SU-DHL-6 (cell line): ENCODE measurements at regions not wholly inside any gene's neighbourhood (a gene's known extent, or its start where the extent isn't known, plus 50 kb on each side); places are given as distances from the start of the nearest gene placed in this dataset.
"Not testable (repeated sequence)": the region's sequence is repeated elsewhere in the genome, so short reads cannot be mapped to it uniquely, and the experiment has no call there.

Experiments used
- H2AFZ ChIP-seq: fragments of 200-600 bp; sonication (generic); 2 replicates; pipeline ENCODE4 v1.6.1; 2014; ENCODE audit warnings: low read depth, mild to moderate bottlenecking, moderate library complexity, mixed read lengths, antibody characterized with exemption, low read length; ENCODE audit not compliant: severe bottlenecking
- H3F3A ChIP-seq: fragments of 200-600 bp; shearing (Covaris generic); 2 replicates; pipeline ENCODE4 v1.6.0; 2016; ENCODE audit warnings: antibody characterized with exemption, mild to moderate bottlenecking; ENCODE audit not compliant: insufficient read depth
- H3K27ac ChIP-seq: fragments of 200-600 bp; sonication (generic); 2 replicates; pipeline ENCODE4 v1.5.1; 2016; ENCODE audit warnings: low read depth, mild to moderate bottlenecking, low read length, moderate library complexity, mixed read lengths
- H3K27me3 ChIP-seq: fragments of 200-600 bp; sonication (generic), shearing (Covaris generic); 2 replicates; pipeline ENCODE4 v1.6.0; 2014; ENCODE audit warnings: mild to moderate bottlenecking, low read length
- H3K36me3 ChIP-seq: fragments of 200-600 bp; sonication (generic); 2 replicates; pipeline ENCODE4 v1.6.1; 2014; ENCODE audit warnings: mild to moderate bottlenecking, low read length, mixed read lengths
- H3K4me2 ChIP-seq: fragments of 300-600, 200-600 bp; shearing (Covaris generic), sonication (generic); 2 replicates; pipeline ENCODE4 v1.6.0; 2014; ENCODE audit warnings: low read length, low read depth, mild to moderate bottlenecking; ENCODE audit not compliant: poor library complexity, severe bottlenecking
- H3K4me3 ChIP-seq: fragments of 200-600 bp; sonication (generic); 2 replicates; pipeline ENCODE4 v1.5.1; 2014; ENCODE audit warnings: antibody characterized with exemption, low read length, mild to moderate bottlenecking, mixed read lengths; ENCODE audit not compliant: insufficient read depth, poor library complexity, severe bottlenecking
- H3K79me2 ChIP-seq: fragments of 200-600 bp; sonication (generic); 2 replicates; pipeline ENCODE4 v1.6.1; 2014; ENCODE audit warnings: mild to moderate bottlenecking, low read length, moderate library complexity; ENCODE audit not compliant: insufficient read depth
- H3K9ac ChIP-seq: fragments of 200-600 bp; sonication (generic); 2 replicates; pipeline ENCODE4 v1.7.0; 2014; ENCODE audit warnings: mild to moderate bottlenecking, low read length
- H3K9me2 ChIP-seq: fragments of 200-600 bp; sonication (generic); replicated peaks from 2 replicates; pipeline ENCODE4 v1.6.1; 2014; ENCODE audit warnings: low read length; ENCODE audit not compliant: insufficient read depth
- H3K9me3 ChIP-seq: fragments of 200-600 bp; sonication (generic); 2 replicates; pipeline ENCODE4 v1.6.1; 2014; ENCODE audit warnings: low read length, mixed read lengths; ENCODE audit not compliant: insufficient read depth
- H4K20me1 ChIP-seq: fragments of 200-600 bp; sonication (generic); 2 replicates; pipeline ENCODE4 v1.6.1; 2014; ENCODE audit warnings: low read depth, mild to moderate bottlenecking, antibody characterized with exemption, low read length, moderate library complexity, mixed read lengths
- EZH2phosphoT487 ChIP-seq: fragments of 200-600 bp; sonication (generic), shearing (Covaris generic); conservative IDR thresholded peaks from 2 replicates; pipeline ENCODE4 v1.6.1; 2018; ENCODE audit warnings: mild to moderate bottlenecking, antibody characterized with exemption, low read length, moderate library complexity, mixed read lengths
- TF ChIP-seq, protein P1 (sequence below): fragments of 200-600 bp; sonication (generic); IDR thresholded peaks from one replicate; pipeline ENCODE4 v1.5.1; 2017; ENCODE audit warnings: antibody characterized with exemption, mild to moderate bottlenecking, low read length, moderate library complexity; ENCODE audit not compliant: insufficient read depth, poor library complexity, severe bottlenecking

DNA sequence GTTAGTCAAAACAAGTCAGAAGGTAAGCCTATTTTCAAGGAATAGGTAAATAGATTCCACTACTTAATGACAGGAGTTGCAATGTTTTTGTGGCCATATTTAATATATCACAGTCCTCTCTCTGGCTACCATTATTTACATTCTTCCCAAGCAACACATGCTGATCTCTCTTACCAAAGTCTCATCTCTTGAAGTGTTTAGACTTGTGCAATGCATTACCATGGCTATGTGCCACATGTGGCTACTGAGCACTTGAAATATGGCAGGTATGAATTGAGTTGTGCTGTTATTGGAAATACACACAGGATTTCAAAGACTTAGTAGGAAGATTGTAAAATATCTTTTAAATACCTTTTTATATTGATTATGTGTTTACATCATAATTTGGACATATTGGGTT, 262.4 kb upstream of the PDE3A start:
- H3K27ac ChIP-seq = no peak overlapping the region
- H4K20me1 ChIP-seq = no peaks in the 10 kb centered on the region
- H2AFZ ChIP-seq = no peak overlapping the region
- H3F3A ChIP-seq = no peaks in the 10 kb centered on the region
- no peak overlapping the region for H3K9ac ChIP-seq
- H3K79me2 ChIP-seq = no peaks in the 10 kb centered on the region
- TF ChIP-seq EZH2phosphoT487 = no peak
- TF ChIP-seq, protein P1, sequence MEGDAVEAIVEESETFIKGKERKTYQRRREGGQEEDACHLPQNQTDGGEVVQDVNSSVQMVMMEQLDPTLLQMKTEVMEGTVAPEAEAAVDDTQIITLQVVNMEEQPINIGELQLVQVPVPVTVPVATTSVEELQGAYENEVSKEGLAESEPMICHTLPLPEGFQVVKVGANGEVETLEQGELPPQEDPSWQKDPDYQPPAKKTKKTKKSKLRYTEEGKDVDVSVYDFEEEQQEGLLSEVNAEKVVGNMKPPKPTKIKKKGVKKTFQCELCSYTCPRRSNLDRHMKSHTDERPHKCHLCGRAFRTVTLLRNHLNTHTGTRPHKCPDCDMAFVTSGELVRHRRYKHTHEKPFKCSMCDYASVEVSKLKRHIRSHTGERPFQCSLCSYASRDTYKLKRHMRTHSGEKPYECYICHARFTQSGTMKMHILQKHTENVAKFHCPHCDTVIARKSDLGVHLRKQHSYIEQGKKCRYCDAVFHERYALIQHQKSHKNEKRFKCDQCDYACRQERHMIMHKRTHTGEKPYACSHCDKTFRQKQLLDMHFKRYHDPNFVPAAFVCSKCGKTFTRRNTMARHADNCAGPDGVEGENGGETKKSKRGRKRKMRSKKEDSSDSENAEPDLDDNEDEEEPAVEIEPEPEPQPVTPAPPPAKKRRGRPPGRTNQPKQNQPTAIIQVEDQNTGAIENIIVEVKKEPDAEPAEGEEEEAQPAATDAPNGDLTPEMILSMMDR = no peak
- H3K4me3 ChIP-seq = no peak overlapping the region
- no peaks in the 10 kb centered on the region for H3K36me3 ChIP-seq
- H3K4me2 ChIP-seq = no peak overlapping the region
- no peaks in the 10 kb centered on the region for H3K9me2 ChIP-seq
- H3K27me3 ChIP-seq = no peaks in the 10 kb centered on the region
- H3K9me3 ChIP-seq = no peaks in the 10 kb centered on the region

DNA sequence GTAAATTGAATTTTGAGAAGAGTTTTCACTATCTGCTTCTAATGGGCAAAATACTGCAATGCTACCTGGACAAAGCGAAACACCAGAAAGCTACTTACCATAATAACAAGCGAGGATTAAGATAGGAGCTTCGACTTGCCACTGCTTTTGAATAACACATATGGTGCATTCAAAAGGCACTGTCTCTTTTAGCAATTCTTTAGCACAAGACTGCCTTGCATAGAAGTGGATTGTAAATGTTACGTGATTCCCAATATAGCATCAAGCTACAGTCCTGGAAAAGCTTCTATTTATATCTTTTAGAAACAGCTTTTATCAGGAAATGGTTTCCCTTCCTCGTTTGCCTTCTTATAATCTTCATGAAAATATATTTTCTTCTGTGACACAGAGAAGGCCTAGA, 258.7 kb upstream of the PDE3A start:
- H3K9me2 ChIP-seq = no peaks in the 10 kb centered on the region
- no peak for TF ChIP-seq EZH2phosphoT487
- TF ChIP-seq, protein P1 = no peak
- H3K36me3 ChIP-seq = no peaks in the 10 kb centered on the region
- H4K20me1 ChIP-seq = no peaks in the 10 kb centered on the region
- no peak overlapping the region for H3K4me3 ChIP-seq
- H3K9ac ChIP-seq = no peak overlapping the region
- H2AFZ ChIP-seq = no peak overlapping the region
- no peaks in the 10 kb centered on the region for H3K27me3 ChIP-seq
- no peaks in the 10 kb centered on the region for H3K9me3 ChIP-seq
- no peak overlapping the region for H3K27ac ChIP-seq
- no peaks in the 10 kb centered on the region for H3F3A ChIP-seq
- no peaks in the 10 kb centered on the region for H3K79me2 ChIP-seq
- no peak overlapping the region for H3K4me2 ChIP-seq

DNA sequence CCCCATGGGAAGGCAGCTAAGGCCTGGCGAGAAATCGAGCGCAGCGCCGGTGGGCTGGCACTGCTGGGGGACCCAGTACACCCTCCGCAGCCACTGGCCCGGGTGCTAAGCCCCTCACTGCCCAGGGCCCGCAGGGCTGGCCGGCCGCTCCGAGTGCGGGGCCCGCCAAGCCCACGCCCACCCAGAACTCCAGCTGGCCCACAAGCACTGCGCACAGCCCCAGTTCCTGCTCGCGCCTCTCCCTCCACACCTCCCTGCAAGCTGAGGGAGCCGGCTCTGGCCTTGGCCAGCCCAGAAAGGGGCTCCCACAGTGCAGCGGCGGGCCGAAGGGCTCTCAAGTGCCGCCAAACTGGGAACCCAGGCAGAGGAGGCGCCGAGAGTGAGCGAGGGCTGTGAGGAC, 253.0 kb upstream of the PDE3A start:
- H3K4me2 ChIP-seq, H3K79me2 ChIP-seq, H3K36me3 ChIP-seq, H3K9ac ChIP-seq, H3K27ac ChIP-seq, H2AFZ ChIP-seq, H3K27me3 ChIP-seq, H3K9me2 ChIP-seq, H3F3A ChIP-seq, H3K9me3 ChIP-seq, H4K20me1 ChIP-seq, H3K4me3 ChIP-seq: not testable (repeated sequence)

DNA sequence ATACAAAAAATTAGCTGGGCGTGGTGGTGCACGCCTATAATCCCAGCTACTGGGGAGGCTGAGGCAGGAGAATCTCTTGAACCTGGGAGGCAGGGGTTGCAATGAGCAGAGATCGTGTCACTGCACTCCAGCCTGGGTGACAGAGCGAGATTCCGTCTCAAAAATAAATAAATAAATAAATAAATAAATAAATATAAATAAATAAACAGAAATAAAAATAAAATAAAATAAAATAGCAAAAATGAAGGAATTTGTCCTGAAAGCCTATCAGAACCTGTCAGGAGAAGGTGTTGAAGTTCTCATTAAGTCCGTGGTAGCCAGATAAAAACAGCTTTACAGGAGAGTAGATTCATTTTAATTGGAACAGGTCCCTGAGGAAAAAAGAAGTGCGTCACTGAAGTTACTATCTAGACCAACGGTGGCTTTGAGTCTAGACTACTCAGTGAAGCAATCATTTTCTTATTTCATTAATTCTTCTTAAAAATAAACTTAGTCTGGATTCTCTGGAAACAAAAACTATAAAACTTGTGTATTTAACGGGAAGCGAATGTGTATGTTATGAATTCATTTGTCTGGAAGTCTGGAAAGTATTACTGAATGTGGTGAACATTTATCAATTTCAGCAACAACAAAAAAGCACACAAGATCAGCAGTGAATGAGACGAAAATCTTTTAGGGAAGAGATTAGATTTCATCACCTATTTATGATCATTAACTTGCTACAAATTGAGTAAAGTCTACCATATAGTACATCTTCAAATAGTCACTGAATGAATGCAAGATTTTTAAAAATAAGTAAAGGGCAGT, 248.5 kb upstream of the PDE3A start:
- Histone ChIP-seq H3K36me3 (no peaks in the 10 kb centered on the region), H3K79me2 (no peaks in the 10 kb centered on the region), H3K9me2 (no peaks in the 10 kb centered on the region), H2AFZ (no peak overlapping the region), H3K9me3 (no peaks in the 10 kb centered on the region), H4K20me1 (no peaks in the 10 kb centered on the region), H3K27ac (no peak overlapping the region), H3K4me3 (no peak overlapping the region), H3K27me3 (no peaks in the 10 kb centered on the region), H3K4me2 (no peak overlapping the region), H3K9ac (no peak overlapping the region), H3F3A (no peaks in the 10 kb centered on the region)
- TF ChIP-seq, protein P1 = no peak
- no peak for TF ChIP-seq EZH2phosphoT487
